ENCODE measurements at regions not wholly inside any gene's neighbourhood (a gene's known extent, or its start where the extent isn't known, plus 50 kb on each side); places are given as distances from the start of the nearest gene placed in this dataset.

DNA sequence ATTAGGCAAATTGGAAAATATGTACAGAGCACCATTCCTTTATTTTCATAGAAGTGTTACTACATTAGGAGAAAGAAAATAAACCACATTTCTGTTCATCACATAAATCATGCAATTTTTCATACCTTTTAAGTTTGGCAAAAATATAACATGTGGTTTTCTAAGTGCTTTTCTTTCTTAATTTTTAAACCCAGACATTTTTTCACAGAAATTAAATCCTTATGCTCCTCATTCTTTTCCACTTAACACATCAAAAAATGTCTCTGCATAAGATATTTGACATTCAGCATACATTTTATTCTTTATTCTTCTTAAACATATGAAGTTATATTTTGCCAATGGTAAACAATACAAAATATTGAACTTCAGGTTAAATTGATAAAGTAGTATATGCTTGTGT, 826.6 kb upstream of the SLIT2 start:
- TF ChIP-seq, protein P1, sequence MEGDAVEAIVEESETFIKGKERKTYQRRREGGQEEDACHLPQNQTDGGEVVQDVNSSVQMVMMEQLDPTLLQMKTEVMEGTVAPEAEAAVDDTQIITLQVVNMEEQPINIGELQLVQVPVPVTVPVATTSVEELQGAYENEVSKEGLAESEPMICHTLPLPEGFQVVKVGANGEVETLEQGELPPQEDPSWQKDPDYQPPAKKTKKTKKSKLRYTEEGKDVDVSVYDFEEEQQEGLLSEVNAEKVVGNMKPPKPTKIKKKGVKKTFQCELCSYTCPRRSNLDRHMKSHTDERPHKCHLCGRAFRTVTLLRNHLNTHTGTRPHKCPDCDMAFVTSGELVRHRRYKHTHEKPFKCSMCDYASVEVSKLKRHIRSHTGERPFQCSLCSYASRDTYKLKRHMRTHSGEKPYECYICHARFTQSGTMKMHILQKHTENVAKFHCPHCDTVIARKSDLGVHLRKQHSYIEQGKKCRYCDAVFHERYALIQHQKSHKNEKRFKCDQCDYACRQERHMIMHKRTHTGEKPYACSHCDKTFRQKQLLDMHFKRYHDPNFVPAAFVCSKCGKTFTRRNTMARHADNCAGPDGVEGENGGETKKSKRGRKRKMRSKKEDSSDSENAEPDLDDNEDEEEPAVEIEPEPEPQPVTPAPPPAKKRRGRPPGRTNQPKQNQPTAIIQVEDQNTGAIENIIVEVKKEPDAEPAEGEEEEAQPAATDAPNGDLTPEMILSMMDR (IDR thresholded peaks at IDR 0.05), result no peak
- TF ChIP-seq POLR2A (IDR thresholded peaks at IDR 0.05), result no peak

All from heart left ventricle (tissue), 13 donors.